HEK293 (cell line): ENCODE measurements at regions not wholly inside any gene's neighbourhood (a gene's known extent, or its start where the extent isn't known, plus 50 kb on each side); places are given as distances from the start of the nearest gene placed in this dataset.

ENCODE experiments used
- CTCF ChIA-PET: fragments of 350-600 bp; formaldehyde crosslinking; extraction: SDS; loops from one replicate; lab custom pipeline; 2021; ENCODE audit warnings: antibody characterized with exemption; lab: Yijun Ruan, JAX
- POLR2A ChIA-PET: fragments of 300-600 bp; formaldehyde crosslinking; extraction: SDS; loops from one replicate; lab custom pipeline; 2020; ENCODE audit warnings: antibody characterized with exemption, inconsistent platforms; lab: Yijun Ruan, JAX
- H3K27ac ChIP-seq: fragments of 200-500 bp; sonication (Bioruptor generic); 2 replicates; pipeline ENCODE4 v1.5.1; 2014; ENCODE audit warnings: low read depth, low read length, control low read depth, inconsistent platforms; ENCODE audit errors: extremely low read depth
- H3K36me3 ChIP-seq, 2 experiments: fragments of 200-500 bp in 1 of 2; sonication (Bioruptor generic) in 1 of 2; 1 replicate in 1 of 2; 2 replicates in 1 of 2; pipeline ENCODE4 v1.5.1; 2014 to 2017; ENCODE audit warnings: inconsistent platforms in 2 of 2, low read length in 2 of 2; ENCODE audit not compliant: control insufficient read depth in 2 of 2, insufficient read depth in 1 of 2
- H3K4me1 ChIP-seq: fragments of 200-500 bp; sonication (Bioruptor generic); 2 replicates; pipeline ENCODE4 v1.5.1; 2014; ENCODE audit warnings: mild to moderate bottlenecking, low read length, inconsistent platforms; ENCODE audit not compliant: control insufficient read depth, insufficient read depth
- H3K4me3 ChIP-seq: 2 replicates; pipeline ENCODE4 v1.5.1; 2011; ENCODE audit warnings: low read depth, mild to moderate bottlenecking, control low read depth, low read length, moderate library complexity
- H3K9me3 ChIP-seq: fragments of 200-500 bp; sonication (Bioruptor generic); 2 replicates; pipeline ENCODE4 v1.5.1; 2014; ENCODE audit warnings: low read depth, low read length, inconsistent platforms; ENCODE audit not compliant: control insufficient read depth, insufficient read depth
- HOXC10 ChIP-seq: sonication (generic); formaldehyde crosslinking; IDR thresholded peaks from 2 replicates; pipeline ENCODE4 v1.8.1; 2023; ENCODE audit warnings: mild to moderate bottlenecking, missing genetic modification reagents
- IKZF3 ChIP-seq: fragments of 450-650 bp; IDR thresholded peaks from 2 replicates; pipeline ENCODE4 v1.5.0; 2018; ENCODE audit warnings: missing biosample characterization, mild to moderate bottlenecking, missing genetic modification characterization, moderate library complexity
- KLF10 ChIP-seq: fragments of 450-650 bp; IDR thresholded peaks from 2 replicates; pipeline ENCODE4 v1.5.1; 2018; ENCODE audit warnings: missing biosample characterization, mild to moderate bottlenecking, missing genetic modification characterization
- RBAK ChIP-seq: fragments of 450-650 bp; formaldehyde crosslinking; IDR thresholded peaks from 2 replicates; pipeline ENCODE4 v1.5.1; 2016; ENCODE audit warnings: missing biosample characterization, missing genetic modification characterization
- TCF7L2 ChIP-seq: IDR thresholded peaks from 2 replicates; pipeline ENCODE4 v1.6.1; 2011; ENCODE audit warnings: low read depth, mild to moderate bottlenecking, inconsistent platforms, low read length, moderate library complexity, borderline replicate concordance
- YY2 ChIP-seq: fragments of 450-650 bp; formaldehyde crosslinking; IDR thresholded peaks from 2 replicates; pipeline ENCODE4 v1.5.1; 2016; ENCODE audit warnings: missing biosample characterization, missing genetic modification characterization
- ZBTB17 ChIP-seq: fragments of 450-650 bp; formaldehyde crosslinking; IDR thresholded peaks from 2 replicates; pipeline ENCODE4 v1.5.1; 2016; ENCODE audit warnings: missing biosample characterization, missing genetic modification characterization
- ZIC2 ChIP-seq: fragments of 450-650 bp; formaldehyde crosslinking; IDR thresholded peaks from 2 replicates; pipeline ENCODE4 v1.5.1; 2016; ENCODE audit warnings: missing biosample characterization, missing genetic modification characterization
- ZNF214 ChIP-seq: fragments of 450-650 bp; formaldehyde crosslinking; IDR thresholded peaks from 2 replicates; pipeline ENCODE4 v1.5.1; 2017; ENCODE audit warnings: missing biosample characterization, mild to moderate bottlenecking, missing genetic modification characterization, borderline replicate concordance
- ZNF23 ChIP-seq: fragments of 450-650 bp; formaldehyde crosslinking; IDR thresholded peaks from 2 replicates; pipeline ENCODE4 v1.5.1; 2016; ENCODE audit warnings: missing biosample characterization, missing genetic modification characterization, borderline replicate concordance
- ZNF248 ChIP-seq: fragments of 450-650 bp; formaldehyde crosslinking; IDR thresholded peaks from 2 replicates; pipeline ENCODE4 v1.5.1; 2017; ENCODE audit warnings: missing biosample characterization, missing genetic modification characterization
- ZNF311 ChIP-seq: fragments of 450-650 bp; formaldehyde crosslinking; IDR thresholded peaks from 2 replicates; pipeline ENCODE4 v1.5.1; 2017; ENCODE audit warnings: missing biosample characterization, missing genetic modification characterization, borderline replicate concordance
- ZNF362 ChIP-seq: fragments of 450-650 bp; formaldehyde crosslinking; IDR thresholded peaks from 2 replicates; pipeline ENCODE4 v1.5.1; 2016; ENCODE audit warnings: missing biosample characterization, missing genetic modification characterization
- ZNF544 ChIP-seq: fragments of 450-650 bp; formaldehyde crosslinking; IDR thresholded peaks from 2 replicates; pipeline ENCODE4 v1.5.0; 2017; ENCODE audit warnings: missing biosample characterization, missing genetic modification characterization
- ZNF561 ChIP-seq: fragments of 450-650 bp; IDR thresholded peaks from 2 replicates; pipeline ENCODE4 v1.5.1; 2018; ENCODE audit warnings: missing biosample characterization, missing genetic modification characterization, borderline replicate concordance
- ZNF585B ChIP-seq: fragments of 450-650 bp; formaldehyde crosslinking; IDR thresholded peaks from 2 replicates; pipeline ENCODE4 v1.5.1; 2016; ENCODE audit warnings: missing biosample characterization, missing genetic modification characterization
- ZNF610 ChIP-seq: fragments of 450-650 bp; formaldehyde crosslinking; IDR thresholded peaks from 2 replicates; pipeline ENCODE4 v1.5.1; 2016; ENCODE audit warnings: missing biosample characterization, missing genetic modification characterization, borderline replicate concordance
- ZNF624 ChIP-seq: fragments of 450-650 bp; formaldehyde crosslinking; IDR thresholded peaks from 2 replicates; pipeline ENCODE4 v1.5.1; 2017; ENCODE audit warnings: missing biosample characterization, missing genetic modification characterization
- ZNF660 ChIP-seq: fragments of 450-650 bp; IDR thresholded peaks from 2 replicates; pipeline ENCODE4 v1.5.1; 2018; ENCODE audit warnings: missing biosample characterization, mild to moderate bottlenecking, missing genetic modification characterization
- ZNF777 ChIP-seq: fragments of 450-650 bp; formaldehyde crosslinking; IDR thresholded peaks from 2 replicates; pipeline ENCODE4 v1.5.1; 2017; ENCODE audit warnings: missing biosample characterization, missing genetic modification characterization, borderline replicate concordance
- ZSCAN23 ChIP-seq: fragments of 450-650 bp; formaldehyde crosslinking; IDR thresholded peaks from 2 replicates; pipeline ENCODE4 v1.5.1; 2016; ENCODE audit warnings: missing biosample characterization, missing genetic modification characterization
- ZXDB ChIP-seq: fragments of 450-650 bp; formaldehyde crosslinking; IDR thresholded peaks from 2 replicates; pipeline ENCODE4 v1.5.1; 2016; ENCODE audit warnings: missing biosample characterization, missing genetic modification characterization
- TF ChIP-seq, protein P1 (sequence below): fragments of 450-650 bp; formaldehyde crosslinking; IDR thresholded peaks from 2 replicates; pipeline ENCODE4 v1.5.1; 2016; ENCODE audit warnings: missing biosample characterization, missing genetic modification characterization
- TF ChIP-seq, protein P2 (sequence below): fragments of 450-650 bp; IDR thresholded peaks from 2 replicates; pipeline ENCODE4 v1.5.1; 2018; ENCODE audit warnings: missing biosample characterization, missing genetic modification characterization
- TF ChIP-seq, protein P3 (sequence below): fragments of 450-650 bp; formaldehyde crosslinking; IDR thresholded peaks from 2 replicates; pipeline ENCODE4 v1.5.1; 2016; ENCODE audit warnings: missing biosample characterization, missing genetic modification characterization

- POLR2A ChIA-PET, result no interaction called here
- H3K27ac ChIP-seq, result no peak overlapping the region
- TF ChIP-seq, protein P1, sequence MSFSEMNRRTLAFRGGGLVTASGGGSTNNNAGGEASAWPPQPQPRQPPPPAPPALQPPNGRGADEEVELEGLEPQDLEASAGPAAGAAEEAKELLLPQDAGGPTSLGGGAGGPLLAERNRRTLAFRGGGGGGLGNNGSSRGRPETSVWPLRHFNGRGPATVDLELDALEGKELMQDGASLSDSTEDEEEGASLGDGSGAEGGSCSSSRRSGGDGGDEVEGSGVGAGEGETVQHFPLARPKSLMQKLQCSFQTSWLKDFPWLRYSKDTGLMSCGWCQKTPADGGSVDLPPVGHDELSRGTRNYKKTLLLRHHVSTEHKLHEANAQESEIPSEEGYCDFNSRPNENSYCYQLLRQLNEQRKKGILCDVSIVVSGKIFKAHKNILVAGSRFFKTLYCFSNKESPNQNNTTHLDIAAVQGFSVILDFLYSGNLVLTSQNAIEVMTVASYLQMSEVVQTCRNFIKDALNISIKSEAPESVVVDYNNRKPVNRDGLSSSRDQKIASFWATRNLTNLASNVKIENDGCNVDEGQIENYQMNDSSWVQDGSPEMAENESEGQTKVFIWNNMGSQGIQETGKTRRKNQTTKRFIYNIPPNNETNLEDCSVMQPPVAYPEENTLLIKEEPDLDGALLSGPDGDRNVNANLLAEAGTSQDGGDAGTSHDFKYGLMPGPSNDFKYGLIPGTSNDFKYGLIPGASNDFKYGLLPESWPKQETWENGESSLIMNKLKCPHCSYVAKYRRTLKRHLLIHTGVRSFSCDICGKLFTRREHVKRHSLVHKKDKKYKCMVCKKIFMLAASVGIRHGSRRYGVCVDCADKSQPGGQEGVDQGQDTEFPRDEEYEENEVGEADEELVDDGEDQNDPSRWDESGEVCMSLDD (tag by site-specific recombination), result no peak
- no peak for TF ChIP-seq ZIC2 (tag by site-specific recombination)
Observed at GRCh38 chr4:126137782-126138170, 823.0 kb downstream of the FAT4 start.

GRCh38 chr4:126144543-126145237 lies 829.9 kb downstream of the FAT4 start:
- TF ChIP-seq ZSCAN23 (tag by site-specific recombination) (no peak), ZNF585B (tag by site-specific recombination) (no peak), ZNF311 (no peak), YY2 (tag by site-specific recombination) (no peak), ZNF214 (tag by site-specific recombination) (no peak), KLF10 (no peak), ZNF23 (tag by site-specific recombination) (no peak), HOXC10 (CRISPR knock-in tag) (no peak), IKZF3 (tag by site-specific recombination) (no peak), ZNF660 (tag by site-specific recombination) (no peak)
- TF ChIP-seq, protein P2, sequence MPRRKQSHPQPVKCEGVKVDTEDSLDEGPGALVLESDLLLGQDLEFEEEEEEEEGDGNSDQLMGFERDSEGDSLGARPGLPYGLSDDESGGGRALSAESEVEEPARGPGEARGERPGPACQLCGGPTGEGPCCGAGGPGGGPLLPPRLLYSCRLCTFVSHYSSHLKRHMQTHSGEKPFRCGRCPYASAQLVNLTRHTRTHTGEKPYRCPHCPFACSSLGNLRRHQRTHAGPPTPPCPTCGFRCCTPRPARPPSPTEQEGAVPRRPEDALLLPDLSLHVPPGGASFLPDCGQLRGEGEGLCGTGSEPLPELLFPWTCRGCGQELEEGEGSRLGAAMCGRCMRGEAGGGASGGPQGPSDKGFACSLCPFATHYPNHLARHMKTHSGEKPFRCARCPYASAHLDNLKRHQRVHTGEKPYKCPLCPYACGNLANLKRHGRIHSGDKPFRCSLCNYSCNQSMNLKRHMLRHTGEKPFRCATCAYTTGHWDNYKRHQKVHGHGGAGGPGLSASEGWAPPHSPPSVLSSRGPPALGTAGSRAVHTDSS, result no peak
- Histone ChIP-seq H3K4me1 (no peaks in the 10 kb centered on the region), H3K9me3 (no peaks in the 10 kb centered on the region), H3K27ac (no peak overlapping the region), H3K36me3 (no peaks in the 10 kb centered on the region), H3K4me3 (no peak overlapping the region)
- ChIA-PET POLR2A (no interaction called here), CTCF (no interaction called here)

More at GRCh38 chr4:126137782-126138170, 823.0 kb downstream of the FAT4 start:
- H3K36me3 ChIP-seq, result no peaks in the 10 kb centered on the region
- H3K4me3 ChIP-seq, result no peak overlapping the region
- H3K4me1 ChIP-seq, result no peaks in the 10 kb centered on the region
- CTCF ChIA-PET, result no interaction called here
- no peaks in the 10 kb centered on the region for H3K9me3 ChIP-seq

GRCh38 chr4:126168484-126168883 lies 853.7 kb downstream of the FAT4 start:
- POLR2A ChIA-PET, result no interaction called here
- CTCF ChIA-PET, result no interaction called here
- no peak overlapping the region for H3K4me3 ChIP-seq
- TF ChIP-seq ZNF624 (tag by site-specific recombination) (no peak), RBAK (tag by site-specific recombination) (no peak), TCF7L2 (no peak), ZNF561 (tag by site-specific recombination) (no peak), ZXDB (tag by site-specific recombination) (no peak), ZNF544 (no peak), ZNF777 (tag by site-specific recombination) (no peak), ZBTB17 (no peak), ZNF362 (tag by site-specific recombination) (no peak), ZNF248 (tag by site-specific recombination) (no peak), ZNF610 (no peak)
- TF ChIP-seq, protein P3, sequence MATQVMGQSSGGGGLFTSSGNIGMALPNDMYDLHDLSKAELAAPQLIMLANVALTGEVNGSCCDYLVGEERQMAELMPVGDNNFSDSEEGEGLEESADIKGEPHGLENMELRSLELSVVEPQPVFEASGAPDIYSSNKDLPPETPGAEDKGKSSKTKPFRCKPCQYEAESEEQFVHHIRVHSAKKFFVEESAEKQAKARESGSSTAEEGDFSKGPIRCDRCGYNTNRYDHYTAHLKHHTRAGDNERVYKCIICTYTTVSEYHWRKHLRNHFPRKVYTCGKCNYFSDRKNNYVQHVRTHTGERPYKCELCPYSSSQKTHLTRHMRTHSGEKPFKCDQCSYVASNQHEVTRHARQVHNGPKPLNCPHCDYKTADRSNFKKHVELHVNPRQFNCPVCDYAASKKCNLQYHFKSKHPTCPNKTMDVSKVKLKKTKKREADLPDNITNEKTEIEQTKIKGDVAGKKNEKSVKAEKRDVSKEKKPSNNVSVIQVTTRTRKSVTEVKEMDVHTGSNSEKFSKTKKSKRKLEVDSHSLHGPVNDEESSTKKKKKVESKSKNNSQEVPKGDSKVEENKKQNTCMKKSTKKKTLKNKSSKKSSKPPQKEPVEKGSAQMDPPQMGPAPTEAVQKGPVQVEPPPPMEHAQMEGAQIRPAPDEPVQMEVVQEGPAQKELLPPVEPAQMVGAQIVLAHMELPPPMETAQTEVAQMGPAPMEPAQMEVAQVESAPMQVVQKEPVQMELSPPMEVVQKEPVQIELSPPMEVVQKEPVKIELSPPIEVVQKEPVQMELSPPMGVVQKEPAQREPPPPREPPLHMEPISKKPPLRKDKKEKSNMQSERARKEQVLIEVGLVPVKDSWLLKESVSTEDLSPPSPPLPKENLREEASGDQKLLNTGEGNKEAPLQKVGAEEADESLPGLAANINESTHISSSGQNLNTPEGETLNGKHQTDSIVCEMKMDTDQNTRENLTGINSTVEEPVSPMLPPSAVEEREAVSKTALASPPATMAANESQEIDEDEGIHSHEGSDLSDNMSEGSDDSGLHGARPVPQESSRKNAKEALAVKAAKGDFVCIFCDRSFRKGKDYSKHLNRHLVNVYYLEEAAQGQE (tag by site-specific recombination), result no peak

More at GRCh38 chr4:126168484-126168883, 853.7 kb downstream of the FAT4 start:
- no peaks in the 10 kb centered on the region for H3K9me3 ChIP-seq
- H3K36me3 ChIP-seq, result no peaks in the 10 kb centered on the region
- no peak overlapping the region for H3K27ac ChIP-seq
- no peaks in the 10 kb centered on the region for H3K4me1 ChIP-seq
